HCT116 (cell line): ENCODE measurements at regions not wholly inside any gene's neighbourhood (a gene's known extent, or its start where the extent isn't known, plus 50 kb on each side); places are given as distances from the start of the nearest gene placed in this dataset.

Source experiments
- ATAC-seq: fragments of 200-7000 bp; cut with Tn5 transposase; 2 replicates; pipeline ENCODE4 v1.9.1; 2020; ENCODE audit warnings: mild to moderate bottlenecking, moderate library complexity
- BruUV-seq: library from RNA; stranded (reverse); fragments of 400-500 nt; replicated peaks from 2 replicates; lab custom pipeline; 2021; lab: Mats Ljungman, UMichigan
- CTCF ChIA-PET: fragments of 300-600 bp; sonication (Branson Sonifier 250); formaldehyde crosslinking; loops from one replicate; lab custom pipeline; 2021; ENCODE audit warnings: antibody characterized with exemption; lab: Charles Lee
- POLR2A ChIA-PET: fragments of 300-600, 350-600 bp; sonication (Branson Sonifier 250); formaldehyde crosslinking; loops from one replicate; lab custom pipeline; 2021; ENCODE audit warnings: antibody characterized with exemption; lab: Charles Lee
- RAD21 ChIA-PET, 2 experiments: fragments of 300-600 bp; sonication (Branson Sonifier 250); formaldehyde crosslinking; loops; one replicate each; lab custom pipeline; 2023; ENCODE audit warnings: low total read pairs in 2 of 2; ENCODE audit not compliant: uncharacterized antibody in 2 of 2, unreplicated experiment in 2 of 2, low non-redundant PET in 1 of 2; lab: Charles Lee
- DNase-seq: peaks from one replicate; pipeline ENCODE4 v3.0.0-alpha.2; 2010; ENCODE audit warnings: low read depth, low spot score
- H2AFZ ChIP-seq: fragments of 200-600 bp; shearing (Covaris generic), sonication (generic); 2 replicates; pipeline ENCODE4 v1.6.1; 2017; ENCODE audit warnings: low read depth, mixed run types, mixed read lengths, antibody characterized with exemption, low read length; ENCODE audit not compliant: poor library complexity, severe bottlenecking
- H3K27ac ChIP-seq: 2 replicates; pipeline ENCODE4 v1.5.1; 2012; ENCODE audit warnings: low read depth, low read length
- H3K27me3 ChIP-seq: fragments of 200-600 bp; sonication (generic); 2 replicates; pipeline ENCODE4 v1.6.1; 2016; ENCODE audit warnings: mixed run types, low read length, mixed read lengths; ENCODE audit not compliant: insufficient read depth
- H3K36me3 ChIP-seq, 2 experiments: fragments of 200-500 bp in 1 of 2; fragments of 200-600 bp in 1 of 2; sonication (Bioruptor generic) in 1 of 2; sonication (generic) in 1 of 2; 2 replicates each; pipeline versions ENCODE4 v1.5.1 to v1.6.1; 2014 to 2016; ENCODE audit warnings: low read length in 2 of 2, inconsistent platforms in 1 of 2, mixed read lengths in 1 of 2, mixed run types in 1 of 2; ENCODE audit not compliant: insufficient read depth in 2 of 2, control insufficient read depth in 1 of 2
- H3K4me1 ChIP-seq, 2 experiments: fragments of 200-600 bp in 1 of 2; sonication (generic) in 1 of 2; 2 replicates each; pipeline versions ENCODE4 v1.5.1 to v1.6.1; 2012 to 2017; ENCODE audit warnings: low read length in 2 of 2, inconsistent platforms in 1 of 2, mild to moderate bottlenecking in 1 of 2, mixed read lengths in 1 of 2, mixed run types in 1 of 2, moderate library complexity in 1 of 2; ENCODE audit not compliant: insufficient read depth in 2 of 2, control insufficient read depth in 1 of 2
- H3K4me2 ChIP-seq: fragments of 200-600 bp; sonication (generic); 2 replicates; pipeline ENCODE4 v1.6.1; 2017; ENCODE audit warnings: mixed run types, low read length, mixed read lengths
- H3K4me3 ChIP-seq, 2 experiments: fragments of 200-600 bp in 1 of 2; sonication (generic) in 1 of 2; replicated peaks in 1 of 2; 2 replicates each; pipeline ENCODE4 v1.5.1; 2011 to 2016; ENCODE audit warnings: low read length in 2 of 2, control low read depth in 1 of 2, low read depth in 1 of 2, mild to moderate bottlenecking in 1 of 2, mixed read lengths in 1 of 2, mixed run types in 1 of 2
- H3K79me2 ChIP-seq: fragments of 200-600 bp; sonication (generic); 2 replicates; pipeline ENCODE4 v1.6.1; 2017; ENCODE audit warnings: mild to moderate bottlenecking, mixed run types, low read length, moderate library complexity, mixed read lengths; ENCODE audit not compliant: insufficient read depth
- H3K9ac ChIP-seq: fragments of 200-600 bp; sonication (generic); 2 replicates; pipeline ENCODE4 v1.6.1; 2016; ENCODE audit warnings: low read length, mixed read lengths
- H3K9me2 ChIP-seq: fragments of 200-600 bp; sonication (generic), shearing (Covaris generic); 2 replicates; pipeline ENCODE4 v1.6.1; 2017; ENCODE audit warnings: mixed run types, mild to moderate bottlenecking, moderate library complexity; ENCODE audit not compliant: insufficient read depth
- H3K9me3 ChIP-seq, 2 experiments: fragments of 200-500 bp in 1 of 2; fragments of 200-600 bp in 1 of 2; sonication (Bioruptor generic) in 1 of 2; sonication (generic) in 1 of 2; 2 replicates each; pipeline ENCODE4 v1.6.1; 2014 to 2017; ENCODE audit warnings: low read length in 2 of 2, mixed read lengths in 2 of 2, inconsistent platforms in 1 of 2, low read depth in 1 of 2, mild to moderate bottlenecking in 1 of 2, mixed run types in 1 of 2, moderate library complexity in 1 of 2; ENCODE audit not compliant: control insufficient read depth in 1 of 2, insufficient read depth in 1 of 2
- H4K20me1 ChIP-seq: fragments of 200-600 bp; sonication (generic), shearing (Covaris generic); 2 replicates; pipeline ENCODE4 v1.6.1; 2017; ENCODE audit warnings: mixed run types, mild to moderate bottlenecking, moderate library complexity; ENCODE audit not compliant: insufficient read depth
- ATF3 ChIP-seq: IDR thresholded peaks from 2 replicates; pipeline ENCODE4 v1.6.1; 2012
- CBX3 ChIP-seq: IDR thresholded peaks from 2 replicates; pipeline ENCODE4 v1.6.1; 2012; ENCODE audit warnings: low read depth
- CEBPB ChIP-seq: IDR thresholded peaks from 2 replicates; pipeline ENCODE4 v1.6.1; 2012; ENCODE audit warnings: low read depth
- CTCF ChIP-seq, 3 experiments: fragments of 200-600 bp in 1 of 3; sonication (generic) in 1 of 3; IDR thresholded peaks in 2 of 3; conservative IDR thresholded peaks in 1 of 3; 2 replicates each; pipeline ENCODE4 v1.5.1; 2012 to 2017; ENCODE audit warnings: low read depth in 2 of 3, low read length in 2 of 3, antibody characterized with exemption in 1 of 3, borderline replicate concordance in 1 of 3, control low read depth in 1 of 3, mild to moderate bottlenecking in 1 of 3, mixed read lengths in 1 of 3, mixed run types in 1 of 3, moderate library complexity in 1 of 3; ENCODE audit not compliant: insufficient read depth in 1 of 3
- FOSL1 ChIP-seq: IDR thresholded peaks from 2 replicates; pipeline ENCODE4 v1.6.1; 2012; ENCODE audit warnings: low read depth
- JUND ChIP-seq: IDR thresholded peaks from 2 replicates; pipeline ENCODE4 v1.6.1; 2012
- POLR2A ChIP-seq: IDR thresholded peaks from 2 replicates; pipeline ENCODE4 v1.7.0; 2011; ENCODE audit warnings: borderline replicate concordance; ENCODE audit not compliant: insufficient read depth, insufficient read length; ENCODE audit errors: extremely low read depth
- POLR2AphosphoS5 ChIP-seq: IDR thresholded peaks from 2 replicates; pipeline ENCODE4 v1.6.1; 2011; ENCODE audit warnings: mild to moderate bottlenecking, low read depth, low read length, moderate library complexity
- SP1 ChIP-seq: IDR thresholded peaks from 2 replicates; pipeline ENCODE4 v1.6.1; 2012; ENCODE audit warnings: low read depth
- SRF ChIP-seq: IDR thresholded peaks from 2 replicates; pipeline ENCODE4 v1.6.1; 2012; ENCODE audit warnings: low read depth
- ZFX ChIP-seq: fragments of 450-650 bp; IDR thresholded peaks from 2 replicates; pipeline ENCODE4 v1.6.1; 2017
- intact Hi-C: fragments of 100-400 bp; cut with micrococcal nuclease; formaldehyde crosslinking; loops from 2 replicates; pipeline ENCODE4 v1.10.0; 2022
- TF ChIP-seq, protein P1 (sequence below): IDR thresholded peaks from 2 replicates; pipeline ENCODE4 v1.6.1; 2012

- TF ChIP-seq ZFX (no peak), JUND (no peak), SRF (no peak)
Measured at GRCh38 chr4:27161191-27161590, 300.6 kb downstream of the STIM2 start (continued).

- BruUV-seq, result no TSS peak
- H3K9me2 ChIP-seq, result no peaks in the 10 kb centered on the region
- no peak for ATAC-seq
- no peak overlapping the region for H2AFZ ChIP-seq
- ChIA-PET CTCF (no interaction called here), POLR2A (no interaction called here), RAD21 (no interaction called here)
- no peak for DNase-seq
- no peaks in the 10 kb centered on the region for H3K4me1 ChIP-seq
- no peak overlapping the region for H3K9ac ChIP-seq
- no peaks in the 10 kb centered on the region for H4K20me1 ChIP-seq
- TF ChIP-seq POLR2A (no peak), POLR2AphosphoS5 (no peak), CTCF (IDR thresholded peaks at IDR 0.05 in 2 of 3, conservative IDR thresholded peaks at IDR 0.05 in 1 of 3; ENCODE audit: borderline replicate concordance in 1 of 3, insufficient read depth in 1 of 3, low read depth in 2 of 3, low read length in 2 of 3) (no peak), CEBPB (no peak), CBX3 (no peak), SP1 (no peak), ZFX (no peak), ATF3 (no peak), FOSL1 (no peak)
- TF ChIP-seq, protein P1, sequence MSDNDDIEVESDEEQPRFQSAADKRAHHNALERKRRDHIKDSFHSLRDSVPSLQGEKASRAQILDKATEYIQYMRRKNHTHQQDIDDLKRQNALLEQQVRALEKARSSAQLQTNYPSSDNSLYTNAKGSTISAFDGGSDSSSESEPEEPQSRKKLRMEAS, result no peak
- no peaks in the 10 kb centered on the region for H3K9me3 ChIP-seq
- H3K27ac ChIP-seq, result no peak overlapping the region
- H3K27me3 ChIP-seq, result no peaks in the 10 kb centered on the region; the same call in 1 of the 2 replicates
- no peak overlapping the region for H3K4me2 ChIP-seq
- no peaks in the 10 kb centered on the region for H3K36me3 ChIP-seq
- intact Hi-C loops, result no loop called here
- H3K79me2 ChIP-seq, result no peaks in the 10 kb centered on the region
- no peak overlapping the region for H3K4me3 ChIP-seq
Measured at GRCh38 chr4:27168783-27169182, 308.1 kb downstream of the STIM2 start.
